K562 (cell line): ENCODE measurements at regions not wholly inside any gene's neighbourhood (a gene's known extent, or its start where the extent isn't known, plus 50 kb on each side); places are given as distances from the start of the nearest gene placed in this dataset.

ENCODE experiments used
- CBFB ChIP-seq: sonication (generic); formaldehyde crosslinking; IDR thresholded peaks from 2 replicates; pipeline ENCODE4 v1.4.0; 2020; ENCODE audit warnings: mild to moderate bottlenecking, missing genetic modification reagents
- CEBPG ChIP-seq, 3 experiments: fragments of 200-800 bp in 1 of 3; sonication (Bioruptor generic) in 1 of 3; sonication (generic) in 1 of 3; formaldehyde crosslinking in 1 of 3; IDR thresholded peaks in 2 of 3; conservative IDR thresholded peaks in 1 of 3; 2 replicates each; pipeline versions ENCODE4 v1.6.1 to v1.8.0; 2016 to 2022; ENCODE audit warnings: missing compliant biosample characterization in 2 of 3, missing genetic modification characterization in 2 of 3, mild to moderate bottlenecking in 1 of 3, missing genetic modification reagents in 1 of 3
- EGR1 ChIP-seq: fragments of 450-650 bp; conservative IDR thresholded peaks from 2 replicates; pipeline ENCODE4 v1.6.1; 2017; ENCODE audit warnings: mild to moderate bottlenecking
- ETV5 ChIP-seq: sonication (generic); formaldehyde crosslinking; IDR thresholded peaks from 2 replicates; pipeline ENCODE4 v1.4.0; 2020; ENCODE audit warnings: low read depth, mild to moderate bottlenecking, missing genetic modification reagents
- GABPB1 ChIP-seq: sonication (generic); formaldehyde crosslinking; IDR thresholded peaks from 2 replicates; pipeline ENCODE4 v1.8.0; 2022; ENCODE audit warnings: mild to moderate bottlenecking, missing genetic modification reagents
- HDAC1 ChIP-seq, 2 experiments: fragments of 450-650 bp; IDR thresholded peaks; 2 replicates each; pipeline ENCODE4 v1.6.1; 2016 to 2017; ENCODE audit warnings: inconsistent platforms in 1 of 2, mild to moderate bottlenecking in 1 of 2, moderate library complexity in 1 of 2
- NR2C2 ChIP-seq, 2 experiments: fragments of 200-800 bp in 1 of 2; sonication (Bioruptor generic) in 1 of 2; sonication (generic) in 1 of 2; formaldehyde crosslinking in 1 of 2; IDR thresholded peaks; 2 replicates each; pipeline versions ENCODE4 v1.6.1 to v1.8.0; 2016 to 2022; ENCODE audit warnings: mild to moderate bottlenecking in 1 of 2, missing compliant biosample characterization in 1 of 2, missing genetic modification characterization in 1 of 2, missing genetic modification reagents in 1 of 2
- POLR2H ChIP-seq: IDR thresholded peaks from 2 replicates; pipeline ENCODE4 v1.6.1; 2016; ENCODE audit warnings: missing genetic modification characterization, low read depth, mild to moderate bottlenecking, control low read depth, missing compliant biosample characterization, moderate library complexity
- RUNX1 ChIP-seq: sonication (generic); IDR thresholded peaks from 2 replicates; pipeline ENCODE4 v1.6.1; 2016; ENCODE audit warnings: antibody characterized with exemption, low read depth
- SMARCA4 ChIP-seq: fragments of 450-650 bp; IDR thresholded peaks from 2 replicates; pipeline ENCODE4 v1.6.1; 2016
- TRIM24 ChIP-seq, 2 experiments: fragments of 450-650 bp; IDR thresholded peaks; 2 replicates each; pipeline ENCODE4 v1.6.1; 2016
- ZNF175 ChIP-seq: fragments of 200-800 bp; sonication (Bioruptor generic); IDR thresholded peaks from 2 replicates; pipeline ENCODE4 v1.6.1; 2016; ENCODE audit warnings: low read depth, mild to moderate bottlenecking, missing genetic modification characterization, missing compliant biosample characterization
- ZNF584 ChIP-seq: fragments of 200-800 bp; sonication (Bioruptor generic); IDR thresholded peaks from 2 replicates; pipeline ENCODE4 v1.6.1; 2016; ENCODE audit warnings: low read depth, mild to moderate bottlenecking, missing genetic modification characterization, missing compliant biosample characterization
- TF ChIP-seq, protein P1 (sequence below): fragments of 250-450 bp; sonication (Bioruptor Pico); IDR thresholded peaks from 2 replicates; pipeline ENCODE4 v1.8.0; 2022; ENCODE audit warnings: inconsistent platforms
- TF ChIP-seq, protein P2 (sequence below), 2 experiments: fragments of 450-650 bp in 1 of 2; sonication (generic) in 1 of 2; formaldehyde crosslinking in 1 of 2; IDR thresholded peaks in 1 of 2; conservative IDR thresholded peaks in 1 of 2; 2 replicates each; pipeline versions ENCODE4 v1.6.1 to v1.8.1; 2016 to 2023; ENCODE audit warnings: mild to moderate bottlenecking in 2 of 2, moderate library complexity in 2 of 2, inconsistent platforms in 1 of 2, missing genetic modification reagents in 1 of 2
- TF ChIP-seq, protein P3 (sequence below): fragments of 200-800 bp; sonication (Bioruptor generic); IDR thresholded peaks from 2 replicates; pipeline ENCODE4 v1.6.1; 2017; ENCODE audit warnings: missing genetic modification characterization, missing compliant biosample characterization
- TF ChIP-seq, protein P4 (sequence below): fragments of 250-450 bp; sonication (Bioruptor Pico); IDR thresholded peaks from 2 replicates; pipeline ENCODE4 v1.5.0; 2021

DNA sequence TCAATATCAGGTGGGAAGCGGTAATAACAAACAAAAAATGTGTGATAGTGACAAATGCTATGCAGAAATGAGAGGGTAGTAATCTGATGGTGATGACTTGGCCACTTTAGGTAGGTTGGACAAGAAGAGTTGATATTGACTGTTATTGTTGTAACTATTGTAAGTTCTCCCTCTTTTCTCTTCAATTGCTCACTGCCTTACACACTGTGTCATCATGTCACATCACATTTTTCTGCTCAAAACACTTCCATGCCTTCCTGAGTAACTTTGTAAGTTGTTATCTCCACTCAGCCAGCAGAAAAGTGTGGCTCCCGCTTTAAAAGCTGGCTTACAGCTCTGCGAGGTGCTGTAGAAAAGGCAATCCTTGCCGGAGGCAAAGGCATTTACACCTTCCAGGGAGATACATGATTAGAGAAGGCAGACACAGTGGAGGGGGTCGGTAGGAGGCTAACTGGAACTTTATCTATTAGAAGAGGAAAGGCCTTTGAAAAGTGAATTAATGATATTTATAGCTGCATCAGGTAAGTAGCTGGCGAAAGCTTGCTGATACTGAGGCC lies 85.2 kb upstream of the CLINT1 start (continued):
- TF ChIP-seq, protein P1, sequence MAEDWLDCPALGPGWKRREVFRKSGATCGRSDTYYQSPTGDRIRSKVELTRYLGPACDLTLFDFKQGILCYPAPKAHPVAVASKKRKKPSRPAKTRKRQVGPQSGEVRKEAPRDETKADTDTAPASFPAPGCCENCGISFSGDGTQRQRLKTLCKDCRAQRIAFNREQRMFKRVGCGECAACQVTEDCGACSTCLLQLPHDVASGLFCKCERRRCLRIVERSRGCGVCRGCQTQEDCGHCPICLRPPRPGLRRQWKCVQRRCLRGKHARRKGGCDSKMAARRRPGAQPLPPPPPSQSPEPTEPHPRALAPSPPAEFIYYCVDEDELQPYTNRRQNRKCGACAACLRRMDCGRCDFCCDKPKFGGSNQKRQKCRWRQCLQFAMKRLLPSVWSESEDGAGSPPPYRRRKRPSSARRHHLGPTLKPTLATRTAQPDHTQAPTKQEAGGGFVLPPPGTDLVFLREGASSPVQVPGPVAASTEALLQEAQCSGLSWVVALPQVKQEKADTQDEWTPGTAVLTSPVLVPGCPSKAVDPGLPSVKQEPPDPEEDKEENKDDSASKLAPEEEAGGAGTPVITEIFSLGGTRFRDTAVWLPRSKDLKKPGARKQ (CRISPR knock-in tag): no peak
- TF ChIP-seq CBFB: no peak
- no peak for TF ChIP-seq NR2C2 (CRISPR knock-in tag; IDR thresholded peaks at IDR 0.05)
- TF ChIP-seq NR2C2 (tag; IDR thresholded peaks at IDR 0.05): no peak
- 0 out of 2 replicates have a peak, but pooled peaks have one; percentile 26 for TF ChIP-seq POLR2H (tag)
- no peak for TF ChIP-seq GABPB1
- TF ChIP-seq HDAC1 (IDR thresholded peaks at IDR 0.05): no peak
- no peak for TF ChIP-seq RUNX1
- no peak for TF ChIP-seq SMARCA4
- TF ChIP-seq EGR1: no peak
- 0 out of 2 replicates have a peak, but pooled peaks have one; percentile 27 for TF ChIP-seq CEBPG (CRISPR knock-in tag; IDR thresholded peaks at IDR 0.05)
- TF ChIP-seq CEBPG (tag; conservative IDR thresholded peaks at IDR 0.05 in 1 of 2, IDR thresholded peaks at IDR 0.05 in 1 of 2): peak in 1 of 2 experiments; percentile 88; a peak in 2 of 4 replicates
- TF ChIP-seq ETV5: no peak
- TF ChIP-seq, protein P2, sequence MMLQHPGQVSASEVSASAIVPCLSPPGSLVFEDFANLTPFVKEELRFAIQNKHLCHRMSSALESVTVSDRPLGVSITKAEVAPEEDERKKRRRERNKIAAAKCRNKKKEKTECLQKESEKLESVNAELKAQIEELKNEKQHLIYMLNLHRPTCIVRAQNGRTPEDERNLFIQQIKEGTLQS (IDR thresholded peaks at IDR 0.05): 0 out of 2 replicates have a peak, but pooled peaks have one; percentile 21
- TF ChIP-seq, protein P2 (CRISPR knock-in tag; conservative IDR thresholded peaks at IDR 0.05): no peak
- peak; percentile 62; the same call in 1 of the 2 replicates for TF ChIP-seq ZNF175
- TF ChIP-seq, protein P3, sequence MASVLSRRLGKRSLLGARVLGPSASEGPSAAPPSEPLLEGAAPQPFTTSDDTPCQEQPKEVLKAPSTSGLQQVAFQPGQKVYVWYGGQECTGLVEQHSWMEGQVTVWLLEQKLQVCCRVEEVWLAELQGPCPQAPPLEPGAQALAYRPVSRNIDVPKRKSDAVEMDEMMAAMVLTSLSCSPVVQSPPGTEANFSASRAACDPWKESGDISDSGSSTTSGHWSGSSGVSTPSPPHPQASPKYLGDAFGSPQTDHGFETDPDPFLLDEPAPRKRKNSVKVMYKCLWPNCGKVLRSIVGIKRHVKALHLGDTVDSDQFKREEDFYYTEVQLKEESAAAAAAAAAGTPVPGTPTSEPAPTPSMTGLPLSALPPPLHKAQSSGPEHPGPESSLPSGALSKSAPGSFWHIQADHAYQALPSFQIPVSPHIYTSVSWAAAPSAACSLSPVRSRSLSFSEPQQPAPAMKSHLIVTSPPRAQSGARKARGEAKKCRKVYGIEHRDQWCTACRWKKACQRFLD (CRISPR knock-in tag): peak; percentile 38; the same call in 1 of the 2 replicates
- 0 out of 2 replicates have a peak, but pooled peaks have one; percentile 37 for TF ChIP-seq ZNF584
- peak in 1 of 2 experiments; percentile 28; a peak in 2 of 4 replicates for TF ChIP-seq TRIM24 (IDR thresholded peaks at IDR 0.05)
- TF ChIP-seq, protein P4, sequence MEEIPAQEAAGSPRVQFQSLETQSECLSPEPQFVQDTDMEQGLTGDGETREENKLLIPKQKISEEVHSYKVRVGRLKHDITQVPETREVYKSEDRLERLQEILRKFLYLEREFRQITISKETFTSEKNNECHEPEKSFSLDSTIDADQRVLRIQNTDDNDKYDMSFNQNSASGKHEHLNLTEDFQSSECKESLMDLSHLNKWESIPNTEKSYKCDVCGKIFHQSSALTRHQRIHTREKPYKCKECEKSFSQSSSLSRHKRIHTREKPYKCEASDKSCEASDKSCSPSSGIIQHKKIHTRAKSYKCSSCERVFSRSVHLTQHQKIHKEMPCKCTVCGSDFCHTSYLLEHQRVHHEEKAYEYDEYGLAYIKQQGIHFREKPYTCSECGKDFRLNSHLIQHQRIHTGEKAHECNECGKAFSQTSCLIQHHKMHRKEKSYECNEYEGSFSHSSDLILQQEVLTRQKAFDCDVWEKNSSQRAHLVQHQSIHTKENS (CRISPR knock-in tag): no peak
